H9 (cell line): ENCODE measurements at regions not wholly inside any gene's neighbourhood (a gene's known extent, or its start where the extent isn't known, plus 50 kb on each side); places are given as distances from the start of the nearest gene placed in this dataset.

Source experiments
- DNase-seq: peaks from one replicate; pipeline ENCODE4 v3.0.0-alpha.2; 2017
- H2AFZ ChIP-seq: one replicate; pipeline ENCODE4 v1.6.1; 2013; ENCODE audit warnings: mild to moderate bottlenecking, low read length, control low read depth, moderate library complexity
- H2AK5ac ChIP-seq: 2 replicates; pipeline ENCODE4 v1.6.1; 2013; ENCODE audit warnings: low read length, control low read depth, mixed read lengths; ENCODE audit not compliant: insufficient read length
- H2BK120ac ChIP-seq: one replicate; pipeline ENCODE4 v1.6.1; 2013; ENCODE audit warnings: low read depth, mild to moderate bottlenecking, low read length, control low read depth, inconsistent platforms; ENCODE audit not compliant: poor library complexity, severe bottlenecking
- H2BK12ac ChIP-seq: 2 replicates; pipeline ENCODE4 v1.6.1; 2013; ENCODE audit warnings: low read length, control low read depth, mixed read lengths, low read depth; ENCODE audit not compliant: insufficient read length
- H2BK15ac ChIP-seq: 2 replicates; pipeline ENCODE4 v1.6.1; 2013; ENCODE audit warnings: low read depth, low read length, control low read depth
- H2BK20ac ChIP-seq: one replicate; pipeline ENCODE4 v1.6.1; 2013; ENCODE audit warnings: low read depth, mild to moderate bottlenecking, low read length, control low read depth, inconsistent platforms; ENCODE audit not compliant: poor library complexity, severe bottlenecking
- H2BK5ac ChIP-seq: 2 replicates; pipeline ENCODE4 v1.6.1; 2013; ENCODE audit warnings: low read length, control low read depth, mixed read lengths; ENCODE audit not compliant: insufficient read length
- H3K14ac ChIP-seq: 2 replicates; pipeline ENCODE4 v1.6.1; 2013; ENCODE audit warnings: low read length, control low read depth; ENCODE audit not compliant: insufficient read depth
- H3K18ac ChIP-seq: 2 replicates; pipeline ENCODE4 v1.6.1; 2013; ENCODE audit warnings: low read depth, mild to moderate bottlenecking, mixed read lengths, low read length, control low read depth; ENCODE audit not compliant: insufficient read length
- H3K23ac ChIP-seq: 2 replicates; pipeline ENCODE4 v1.6.1; 2013; ENCODE audit warnings: low read length, control low read depth, mixed read lengths, low read depth; ENCODE audit not compliant: insufficient read length
- H3K23me2 ChIP-seq: 2 replicates; pipeline ENCODE4 v1.6.1; 2013; ENCODE audit warnings: low read depth, mild to moderate bottlenecking, mixed read lengths, low read length, control low read depth; ENCODE audit not compliant: insufficient read length, poor library complexity, severe bottlenecking
- H3K27ac ChIP-seq: 2 replicates; pipeline ENCODE4 v1.5.1; 2013; ENCODE audit warnings: low read length, control low read depth, mixed read lengths, low read depth; ENCODE audit not compliant: insufficient read length
- H3K27me3 ChIP-seq: 2 replicates; pipeline ENCODE4 v1.6.1; 2013; ENCODE audit warnings: low read length, control low read depth, inconsistent platforms; ENCODE audit not compliant: insufficient read depth
- H3K4ac ChIP-seq: 2 replicates; pipeline ENCODE4 v1.6.1; 2013; ENCODE audit warnings: low read depth, mild to moderate bottlenecking, control low read depth, inconsistent platforms, low read length, moderate library complexity
- H3K4me1 ChIP-seq: 2 replicates; pipeline ENCODE4 v1.6.1; 2013; ENCODE audit warnings: low read length, control low read depth, inconsistent platforms; ENCODE audit not compliant: insufficient read depth
- H3K4me2 ChIP-seq: 2 replicates; pipeline ENCODE4 v1.6.1; 2013; ENCODE audit warnings: low read length, control low read depth, mixed read lengths; ENCODE audit not compliant: insufficient read length, insufficient read depth
- H3K56ac ChIP-seq: 2 replicates; pipeline ENCODE4 v1.6.1; 2013; ENCODE audit warnings: low read depth, mild to moderate bottlenecking, mixed read lengths, low read length, control low read depth; ENCODE audit not compliant: insufficient read length
- H3K79me1 ChIP-seq: 2 replicates; pipeline ENCODE4 v1.6.1; 2013; ENCODE audit warnings: low read depth, mild to moderate bottlenecking, moderate library complexity, low read length, control low read depth, inconsistent platforms; ENCODE audit not compliant: insufficient read depth, poor library complexity, severe bottlenecking
- H3K79me2 ChIP-seq: 2 replicates; pipeline ENCODE4 v1.6.1; 2013; ENCODE audit warnings: low read length, control low read depth, inconsistent platforms; ENCODE audit not compliant: insufficient read depth
- H3K9ac ChIP-seq: 2 replicates; pipeline ENCODE4 v1.6.1; 2013; ENCODE audit warnings: low read length, control low read depth, mixed read lengths; ENCODE audit not compliant: insufficient read length; ENCODE audit errors: extremely low read depth
- H3K9me3 ChIP-seq: one replicate; pipeline ENCODE4 v1.6.1; 2013; ENCODE audit warnings: low read depth, low read length, inconsistent platforms; ENCODE audit not compliant: control insufficient read depth
- H3T11ph ChIP-seq: one replicate; pipeline ENCODE4 v1.6.1; 2013; ENCODE audit warnings: mild to moderate bottlenecking, low read length, control low read depth, inconsistent platforms
- H4K20me1 ChIP-seq: one replicate; pipeline ENCODE4 v1.6.1; 2013; ENCODE audit not compliant: control insufficient read depth, insufficient read length, insufficient read depth
- H4K5ac ChIP-seq: 2 replicates; pipeline ENCODE4 v1.6.1; 2013; ENCODE audit warnings: low read depth, mild to moderate bottlenecking, mixed read lengths, low read length, control low read depth; ENCODE audit not compliant: insufficient read length
- H4K8ac ChIP-seq: replicated peaks from 2 replicates; pipeline ENCODE4 v1.6.1; 2013; ENCODE audit warnings: low read length, control low read depth, mixed read lengths, low read depth; ENCODE audit not compliant: insufficient read length
- H4K91ac ChIP-seq: 2 replicates; pipeline ENCODE4 v1.6.1; 2013; ENCODE audit warnings: low read depth, mild to moderate bottlenecking, moderate library complexity, mixed read lengths, low read length, control low read depth; ENCODE audit not compliant: insufficient read length
- H3K27ac Mint-ChIP-seq, 3 experiments: 2 replicates in 2 of 3; 3 replicates in 1 of 3; pipeline ENCODE4 v1.8.0; 2020 to 2021; ENCODE audit warnings: mixed read lengths in 3 of 3, mild to moderate bottlenecking in 1 of 3, moderate library complexity in 1 of 3
- H3K27me3 Mint-ChIP-seq: 2 replicates; pipeline ENCODE4 v1.8.0; 2021; ENCODE audit warnings: low read depth, mild to moderate bottlenecking, moderate library complexity, mixed read lengths
- H3K36me3 Mint-ChIP-seq, 3 experiments: 2 replicates in 2 of 3; 3 replicates in 1 of 3; pipeline ENCODE4 v1.8.0; 2020 to 2021; ENCODE audit warnings: low read depth in 3 of 3, mixed read lengths in 3 of 3; ENCODE audit not compliant: insufficient read depth in 1 of 3
- H3K4me1 Mint-ChIP-seq, 2 experiments: 2 replicates each; pipeline ENCODE4 v1.8.0; 2020; ENCODE audit warnings: mixed read lengths in 2 of 2
- H3K4me3 Mint-ChIP-seq, 2 experiments: 2 replicates in 1 of 2; 3 replicates in 1 of 2; pipeline ENCODE4 v1.8.0; 2020 to 2021; ENCODE audit warnings: mild to moderate bottlenecking in 2 of 2, mixed read lengths in 2 of 2, moderate library complexity in 1 of 2
- H3K9me3 Mint-ChIP-seq, 2 experiments: 2 replicates in 1 of 2; 3 replicates in 1 of 2; pipeline ENCODE4 v1.8.0; 2020; ENCODE audit warnings: mild to moderate bottlenecking in 2 of 2, mixed read lengths in 2 of 2, moderate library complexity in 1 of 2
- WGBS: extraction: QIAGEN DNeasy Blood & Tissue Kit; methylation state at CpG from one replicate; pipeline ENCODE4 v1.1.7; 2013; ENCODE audit warnings: missing lambda C conversion rate, low lambda C conversion rate, mixed read lengths; ENCODE audit not compliant: insufficient read length; ENCODE audit errors: extremely low coverage; 5-methylcytosine and 5-hydroxymethylcytosine counted together
- TF ChIP-seq, protein P1 (sequence below): fragments of 200-600 bp; sonication (generic); conservative IDR thresholded peaks from 3 replicates; pipeline ENCODE4 v1.8.0; 2021; ENCODE audit warnings: antibody characterized with exemption, mild to moderate bottlenecking

DNA sequence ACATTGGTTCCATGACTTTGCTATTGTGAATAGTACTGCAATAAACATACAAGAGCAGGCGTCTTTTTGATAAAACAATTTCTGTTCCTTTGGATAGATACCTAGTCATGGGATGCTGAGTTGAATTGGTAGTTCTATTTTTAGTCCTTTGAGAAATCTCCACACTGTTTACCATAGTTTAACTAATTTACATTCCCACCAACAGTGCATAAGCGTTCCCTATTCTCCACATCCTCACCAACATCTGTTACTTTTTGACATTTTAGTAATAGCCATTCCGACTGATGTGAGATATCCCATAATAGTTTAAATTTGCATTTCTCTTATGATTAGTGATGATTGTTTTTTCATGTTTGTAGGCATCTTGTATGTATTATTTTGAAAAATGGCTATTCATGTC lies 707.0 kb downstream of the SORCS1 start:
- Histone ChIP-seq H3K23me2 (no peaks in the 10 kb centered on the region), H2BK120ac (no peak overlapping the region), H3K14ac (no peak overlapping the region), H3K23ac (no peak overlapping the region), H2BK20ac (no peak overlapping the region), H4K5ac (no peak overlapping the region), H3K4ac (no peak overlapping the region), H3K79me2 (no peaks in the 10 kb centered on the region), H3K18ac (no peak overlapping the region), H2AFZ (no peak overlapping the region), H3K27ac (no peak overlapping the region), H2BK12ac (no peak overlapping the region), H3K4me2 (no peak overlapping the region), H3K4me1 (no peaks in the 10 kb centered on the region), H3K9ac (no peak overlapping the region), H3K79me1 (no peaks in the 10 kb centered on the region), H3T11ph (no peak overlapping the region), H4K8ac (no peak overlapping the region), H4K20me1 (no peaks in the 10 kb centered on the region), H4K91ac (no peak overlapping the region), H2BK5ac (no peak overlapping the region), H2BK15ac (no peak overlapping the region), H3K56ac (no peak overlapping the region), H3K27me3 (no peaks in the 10 kb centered on the region), H2AK5ac (no peak overlapping the region), H3K9me3 (no peaks in the 10 kb centered on the region)
- no peak overlapping the region for H3K27ac Mint-ChIP-seq
- no peaks in the 10 kb centered on the region for H3K9me3 Mint-ChIP-seq
- no peak overlapping the region for H3K4me3 Mint-ChIP-seq
- H3K4me1 Mint-ChIP-seq: no peaks in the 10 kb centered on the region
- no CpG with 5 or more reads among the region's 3 CpGs for WGBS
- no peaks in the 10 kb centered on the region for H3K36me3 Mint-ChIP-seq
- TF ChIP-seq, protein P1, sequence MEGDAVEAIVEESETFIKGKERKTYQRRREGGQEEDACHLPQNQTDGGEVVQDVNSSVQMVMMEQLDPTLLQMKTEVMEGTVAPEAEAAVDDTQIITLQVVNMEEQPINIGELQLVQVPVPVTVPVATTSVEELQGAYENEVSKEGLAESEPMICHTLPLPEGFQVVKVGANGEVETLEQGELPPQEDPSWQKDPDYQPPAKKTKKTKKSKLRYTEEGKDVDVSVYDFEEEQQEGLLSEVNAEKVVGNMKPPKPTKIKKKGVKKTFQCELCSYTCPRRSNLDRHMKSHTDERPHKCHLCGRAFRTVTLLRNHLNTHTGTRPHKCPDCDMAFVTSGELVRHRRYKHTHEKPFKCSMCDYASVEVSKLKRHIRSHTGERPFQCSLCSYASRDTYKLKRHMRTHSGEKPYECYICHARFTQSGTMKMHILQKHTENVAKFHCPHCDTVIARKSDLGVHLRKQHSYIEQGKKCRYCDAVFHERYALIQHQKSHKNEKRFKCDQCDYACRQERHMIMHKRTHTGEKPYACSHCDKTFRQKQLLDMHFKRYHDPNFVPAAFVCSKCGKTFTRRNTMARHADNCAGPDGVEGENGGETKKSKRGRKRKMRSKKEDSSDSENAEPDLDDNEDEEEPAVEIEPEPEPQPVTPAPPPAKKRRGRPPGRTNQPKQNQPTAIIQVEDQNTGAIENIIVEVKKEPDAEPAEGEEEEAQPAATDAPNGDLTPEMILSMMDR: no peak
- no peaks in the 10 kb centered on the region for H3K27me3 Mint-ChIP-seq
- no peak for DNase-seq
